ENCODE measurements at regions not wholly inside any gene's neighbourhood (a gene's known extent, or its start where the extent isn't known, plus 50 kb on each side); places are given as distances from the start of the nearest gene placed in this dataset.

DNA sequence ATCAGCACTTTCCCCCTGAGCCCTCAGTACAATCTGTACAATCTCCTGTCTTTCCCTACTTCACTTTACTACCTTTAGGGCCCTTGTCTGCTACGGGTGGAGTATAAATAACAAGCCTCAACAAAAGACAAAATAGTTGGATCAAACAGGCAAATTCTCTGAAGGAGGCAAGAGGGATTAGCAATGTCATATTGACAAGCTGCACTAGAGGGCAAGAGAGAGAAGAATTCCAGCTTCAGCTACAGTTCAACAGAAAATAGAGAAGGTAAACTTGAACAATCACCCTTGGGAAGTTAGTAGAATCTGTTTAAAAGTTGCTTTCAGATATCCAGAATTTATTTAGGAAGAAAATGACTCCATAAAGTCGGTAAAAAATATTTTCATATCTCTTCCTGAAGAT is 68.4 kb upstream of the IZUMO3 start:
- Histone ChIP-seq H3K9me3 (ENCODE audit: control insufficient read depth, insufficient read depth, low read depth, low read length) (no peaks in the 10 kb centered on the region), H3K4me1 (ENCODE audit: control insufficient read depth, extremely low read depth, insufficient read depth, low read length) (no peaks in the 10 kb centered on the region), H2AFZ (ENCODE audit: low read length) (no peak overlapping the region), H4K20me1 (ENCODE audit: control insufficient read depth, extremely low read depth, insufficient read depth, low read length) (no peaks in the 10 kb centered on the region), H3K4me2 (ENCODE audit: extremely low read depth, insufficient read depth, low read length) (no peak overlapping the region), H3K27ac (ENCODE audit: insufficient read depth, low read length) (no peak overlapping the region), H3K4me3 (replicated peaks in 1 of 4; ENCODE audit: control extremely low read depth in 1 of 4, insufficient read depth in 1 of 4, low read depth in 3 of 4, low read length in 4 of 4) (no peak overlapping the region), H3K36me3 (ENCODE audit: control insufficient read depth, insufficient read depth, low read length) (no peaks in the 10 kb centered on the region), H3K79me2 (ENCODE audit: control insufficient read depth, insufficient read depth, low read length) (no peaks in the 10 kb centered on the region), H3K9ac (ENCODE audit: insufficient read depth, low read length) (no peak overlapping the region), H3K27me3 (ENCODE audit: control insufficient read depth, insufficient read depth, low read length) (no peaks in the 10 kb centered on the region)
- no peak for TF ChIP-seq EZH2 (IDR thresholded peaks at IDR 0.05; ENCODE audit: low read length, missing control alignments)
- TF ChIP-seq, protein P1, sequence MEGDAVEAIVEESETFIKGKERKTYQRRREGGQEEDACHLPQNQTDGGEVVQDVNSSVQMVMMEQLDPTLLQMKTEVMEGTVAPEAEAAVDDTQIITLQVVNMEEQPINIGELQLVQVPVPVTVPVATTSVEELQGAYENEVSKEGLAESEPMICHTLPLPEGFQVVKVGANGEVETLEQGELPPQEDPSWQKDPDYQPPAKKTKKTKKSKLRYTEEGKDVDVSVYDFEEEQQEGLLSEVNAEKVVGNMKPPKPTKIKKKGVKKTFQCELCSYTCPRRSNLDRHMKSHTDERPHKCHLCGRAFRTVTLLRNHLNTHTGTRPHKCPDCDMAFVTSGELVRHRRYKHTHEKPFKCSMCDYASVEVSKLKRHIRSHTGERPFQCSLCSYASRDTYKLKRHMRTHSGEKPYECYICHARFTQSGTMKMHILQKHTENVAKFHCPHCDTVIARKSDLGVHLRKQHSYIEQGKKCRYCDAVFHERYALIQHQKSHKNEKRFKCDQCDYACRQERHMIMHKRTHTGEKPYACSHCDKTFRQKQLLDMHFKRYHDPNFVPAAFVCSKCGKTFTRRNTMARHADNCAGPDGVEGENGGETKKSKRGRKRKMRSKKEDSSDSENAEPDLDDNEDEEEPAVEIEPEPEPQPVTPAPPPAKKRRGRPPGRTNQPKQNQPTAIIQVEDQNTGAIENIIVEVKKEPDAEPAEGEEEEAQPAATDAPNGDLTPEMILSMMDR (conservative IDR thresholded peaks at IDR 0.05 in 1 of 2, IDR thresholded peaks at IDR 0.05 in 1 of 2; ENCODE audit: low read depth in 1 of 2, low read length in 2 of 2): no peak
- no peak for DNase-seq (ENCODE audit: low read depth in 2 of 2)

DNA sequence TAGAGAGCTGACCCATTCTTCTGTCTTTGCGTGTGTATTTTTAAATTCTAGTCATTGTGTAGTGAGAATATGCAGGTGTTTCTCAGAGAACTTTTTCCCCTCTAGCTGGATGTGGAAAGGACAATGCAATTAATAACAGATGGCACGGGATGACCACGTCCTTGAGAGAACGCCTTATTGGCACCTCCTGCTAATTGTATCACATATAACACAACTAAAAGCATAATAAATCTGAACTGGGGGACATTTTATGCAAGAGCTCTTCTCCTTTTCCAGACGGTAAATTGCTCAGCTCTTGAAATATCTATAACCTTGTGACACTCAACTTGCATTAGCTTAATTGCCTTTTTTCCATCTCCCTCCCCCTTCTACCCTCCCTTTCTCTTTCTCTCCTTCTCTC is 62.9 kb upstream of the IZUMO3 start:
- no peak for DNase-seq (ENCODE audit: low read depth in 2 of 2)
- Histone ChIP-seq H3K79me2 (ENCODE audit: control insufficient read depth, insufficient read depth, low read length) (no peaks in the 10 kb centered on the region), H3K9me3 (ENCODE audit: control insufficient read depth, insufficient read depth, low read depth, low read length) (no peaks in the 10 kb centered on the region), H2AFZ (ENCODE audit: low read length) (no peak overlapping the region), H3K36me3 (ENCODE audit: control insufficient read depth, insufficient read depth, low read length) (no peaks in the 10 kb centered on the region), H3K27ac (ENCODE audit: insufficient read depth, low read length) (no peak overlapping the region), H3K4me3 (replicated peaks in 1 of 4; ENCODE audit: control extremely low read depth in 1 of 4, insufficient read depth in 1 of 4, low read depth in 3 of 4, low read length in 4 of 4) (no peak overlapping the region), H3K27me3 (ENCODE audit: control insufficient read depth, insufficient read depth, low read length) (no peaks in the 10 kb centered on the region), H3K4me1 (ENCODE audit: control insufficient read depth, extremely low read depth, insufficient read depth, low read length) (no peaks in the 10 kb centered on the region), H4K20me1 (ENCODE audit: control insufficient read depth, extremely low read depth, insufficient read depth, low read length) (no peaks in the 10 kb centered on the region), H3K4me2 (ENCODE audit: extremely low read depth, insufficient read depth, low read length) (no peak overlapping the region), H3K9ac (ENCODE audit: insufficient read depth, low read length) (no peak overlapping the region)
- TF ChIP-seq, protein P1 (conservative IDR thresholded peaks at IDR 0.05 in 1 of 2, IDR thresholded peaks at IDR 0.05 in 1 of 2; ENCODE audit: low read depth in 1 of 2, low read length in 2 of 2): no peak
- TF ChIP-seq EZH2 (IDR thresholded peaks at IDR 0.05; ENCODE audit: low read length, missing control alignments): no peak

DNA sequence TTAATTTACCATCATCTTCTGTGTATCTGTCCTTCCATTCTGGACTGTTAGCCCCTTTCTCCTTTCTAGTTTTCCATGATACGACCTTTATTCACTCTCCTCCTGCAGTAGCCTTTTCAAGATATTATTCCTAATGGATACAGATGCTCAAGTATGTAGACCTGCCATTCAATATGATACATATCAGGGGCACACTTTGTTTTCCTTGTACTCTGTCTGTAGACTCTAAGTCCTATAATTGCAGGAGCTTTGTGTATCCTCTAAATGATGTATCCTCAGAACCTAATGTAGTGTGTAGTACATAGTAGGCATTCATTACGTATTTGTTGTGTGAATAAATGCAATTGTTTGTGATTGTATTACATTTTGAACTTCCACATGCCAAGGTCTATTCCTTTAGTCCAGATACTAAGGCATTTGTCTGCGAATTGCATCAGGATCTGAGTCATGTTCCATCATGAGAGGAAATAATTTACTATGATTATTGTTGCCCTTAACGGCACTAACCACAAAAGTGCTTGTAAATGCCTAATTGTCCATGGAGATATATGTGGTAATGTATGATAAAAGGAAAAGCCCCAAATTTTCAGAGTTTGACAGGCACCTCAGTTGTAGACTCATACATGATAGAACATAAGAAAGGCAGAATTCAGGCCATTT is 57.1 kb upstream of the IZUMO3 start:
- Histone ChIP-seq H3K4me3 (replicated peaks in 1 of 4; ENCODE audit: control extremely low read depth in 1 of 4, insufficient read depth in 1 of 4, low read depth in 3 of 4, low read length in 4 of 4) (no peak overlapping the region), H3K4me1 (ENCODE audit: control insufficient read depth, extremely low read depth, insufficient read depth, low read length) (no peaks in the 10 kb centered on the region), H4K20me1 (ENCODE audit: control insufficient read depth, extremely low read depth, insufficient read depth, low read length) (no peaks in the 10 kb centered on the region), H3K9ac (ENCODE audit: insufficient read depth, low read length) (no peak overlapping the region), H3K4me2 (ENCODE audit: extremely low read depth, insufficient read depth, low read length) (no peak overlapping the region), H3K9me3 (ENCODE audit: control insufficient read depth, insufficient read depth, low read depth, low read length) (no peaks in the 10 kb centered on the region), H3K36me3 (ENCODE audit: control insufficient read depth, insufficient read depth, low read length) (no peaks in the 10 kb centered on the region), H3K27me3 (ENCODE audit: control insufficient read depth, insufficient read depth, low read length) (no peaks in the 10 kb centered on the region), H3K79me2 (ENCODE audit: control insufficient read depth, insufficient read depth, low read length) (no peaks in the 10 kb centered on the region), H2AFZ (ENCODE audit: low read length) (no peak overlapping the region), H3K27ac (ENCODE audit: insufficient read depth, low read length) (no peak overlapping the region)
- DNase-seq (ENCODE audit: low read depth in 2 of 2): peak in 1 of 2 donors; percentile 1
- TF ChIP-seq, protein P1 (conservative IDR thresholded peaks at IDR 0.05 in 1 of 2, IDR thresholded peaks at IDR 0.05 in 1 of 2; ENCODE audit: low read depth in 1 of 2, low read length in 2 of 2): no peak
- TF ChIP-seq EZH2 (IDR thresholded peaks at IDR 0.05; ENCODE audit: low read length, missing control alignments): no peak
